Central memory CD4-positive, alpha-beta T cell (primary cell): ENCODE measurements at regions not wholly inside any gene's neighbourhood (a gene's known extent, or its start where the extent isn't known, plus 50 kb on each side); places are given as distances from the start of the nearest gene placed in this dataset.

ENCODE experiments used
- DNase-seq: peaks from one replicate; pipeline ENCODE4 v3.0.0; 2022

DNA sequence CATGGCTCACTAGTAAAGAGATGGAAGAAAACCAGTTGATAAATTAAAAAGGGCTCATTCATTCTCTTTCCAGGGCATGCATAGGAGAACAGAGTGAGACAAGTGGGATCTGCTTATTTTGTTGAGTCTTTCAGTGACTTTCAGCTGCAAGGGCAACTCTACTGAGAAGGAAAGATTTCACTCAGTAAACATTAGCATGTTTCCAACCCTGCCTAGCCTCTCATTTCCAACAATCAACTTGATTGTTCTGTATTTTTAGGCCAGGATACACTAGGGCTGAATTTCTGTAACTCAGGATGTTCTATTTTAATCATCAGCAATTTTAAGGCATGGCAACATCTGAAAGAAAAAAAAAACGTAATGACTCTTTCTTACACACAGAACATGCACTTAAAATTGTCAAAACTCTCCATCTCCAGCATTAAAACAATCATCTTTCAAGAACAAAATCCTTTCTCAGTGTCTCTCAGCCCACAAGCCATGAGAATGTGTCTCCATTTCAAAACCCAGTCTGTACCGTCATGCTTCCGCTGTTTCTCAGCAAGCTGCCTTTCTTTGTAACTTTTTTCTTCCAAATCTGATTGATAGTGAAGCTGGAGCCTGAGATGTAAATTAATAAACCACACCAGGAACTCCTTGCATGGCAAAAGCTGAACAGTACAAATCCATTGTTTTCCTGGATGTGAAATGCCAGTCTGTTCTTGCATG, 147.2 kb upstream of the KLF14 start:
- no peak for DNase-seq

GRCh38 chr7:130881799-130882141, 147.8 kb upstream of the KLF14 start:
- DNase-seq: no peak

- no peak for DNase-seq
These were observed 148.4 kb upstream of the KLF14 start for GRCh38 chr7:130882396-130882795.

GRCh38 chr7:130883928-130884327, 149.9 kb upstream of the KLF14 start:
- DNase-seq: no peak

- no peak for DNase-seq
These were observed 150.7 kb upstream of the KLF14 start for GRCh38 chr7:130884437-130885417.

DNA sequence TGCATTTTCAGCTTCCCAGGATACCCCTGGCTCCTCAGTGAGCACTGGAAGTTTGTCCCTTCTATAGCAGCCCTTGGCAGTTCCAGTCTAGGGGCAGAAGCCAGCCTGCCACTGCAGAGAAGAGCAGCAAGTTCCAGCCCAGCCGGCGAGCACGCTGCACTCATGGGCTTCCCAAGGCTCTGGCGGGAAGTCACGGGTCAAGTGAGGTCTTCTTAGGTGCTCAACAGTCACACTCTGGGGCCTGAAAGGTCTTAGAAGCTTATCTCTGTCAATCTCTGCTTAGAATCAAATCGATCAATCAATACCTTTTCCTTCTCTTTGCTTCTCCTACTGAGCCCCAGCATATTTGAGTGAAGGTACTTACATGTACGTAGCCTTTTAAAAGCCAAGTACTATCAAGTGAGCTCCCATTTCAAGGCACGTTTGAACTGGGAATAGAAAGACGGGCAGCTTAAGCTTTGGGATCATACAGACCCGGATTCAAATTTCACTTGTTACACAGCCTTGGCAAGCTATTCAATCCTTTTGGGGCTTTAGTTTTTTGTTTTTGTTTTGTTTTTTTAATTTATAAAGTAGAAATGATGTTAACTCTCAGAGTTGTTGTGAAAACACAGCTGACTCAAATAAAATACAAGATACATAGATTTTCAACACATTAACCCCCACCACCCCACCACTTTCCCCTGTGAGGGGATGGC, 152.6 kb upstream of the KLF14 start:
- DNase-seq: no peak

GRCh38 chr7:130887182-130887956, 153.4 kb upstream of the KLF14 start:
- no peak for DNase-seq

DNA sequence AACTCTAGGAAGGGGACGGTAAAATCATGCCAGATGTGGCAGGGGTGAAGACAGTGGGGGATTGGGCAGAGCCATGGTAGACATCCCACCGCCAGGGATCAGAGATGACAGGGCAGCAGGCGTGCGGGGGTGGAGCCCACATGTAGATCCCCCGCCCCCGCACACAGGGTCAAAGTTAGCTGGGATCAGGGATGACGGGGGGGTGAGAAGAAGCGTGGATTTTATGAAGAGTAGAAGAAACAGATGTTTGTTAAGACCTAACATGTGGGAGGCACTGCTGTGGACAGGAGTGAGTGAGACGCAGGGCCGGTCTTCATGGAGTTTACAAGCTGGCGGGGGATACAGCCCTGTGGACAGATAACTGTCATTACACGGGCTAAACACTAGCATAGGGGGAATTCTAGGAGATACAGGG, 154.0 kb upstream of the KLF14 start:
- no peak for DNase-seq

- no peak for DNase-seq
These were observed 154.5 kb upstream of the KLF14 start for GRCh38 chr7:130888468-130888867.

- no peak for DNase-seq
These were observed 156.4 kb upstream of the KLF14 start for GRCh38 chr7:130890176-130891020.

- DNase-seq: no peak
These were observed 157.5 kb upstream of the KLF14 start for GRCh38 chr7:130891254-130892094.

DNA sequence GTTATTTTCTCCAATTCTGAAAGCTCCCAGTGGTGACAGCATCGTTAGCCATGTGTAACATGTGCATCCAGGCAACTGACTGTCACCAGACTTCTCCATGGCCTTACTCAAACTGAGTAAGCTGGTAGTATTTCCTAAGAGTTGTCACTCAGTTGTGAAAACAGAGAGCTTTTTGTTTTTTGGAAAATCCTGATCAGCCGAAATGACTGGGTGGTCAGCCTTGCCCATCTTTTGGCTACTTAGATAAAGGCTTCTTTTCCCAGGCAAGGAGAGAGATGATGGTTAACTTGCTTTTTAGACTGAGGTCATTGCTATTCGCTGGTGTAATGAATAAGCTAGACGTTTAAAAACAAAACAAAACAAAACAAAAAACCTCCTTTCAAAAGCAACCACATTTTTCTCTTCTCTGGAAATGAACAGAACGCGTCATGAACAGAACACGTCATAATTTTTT, 159.5 kb upstream of the KLF14 start:
- peak; percentile 23 for DNase-seq

DNA sequence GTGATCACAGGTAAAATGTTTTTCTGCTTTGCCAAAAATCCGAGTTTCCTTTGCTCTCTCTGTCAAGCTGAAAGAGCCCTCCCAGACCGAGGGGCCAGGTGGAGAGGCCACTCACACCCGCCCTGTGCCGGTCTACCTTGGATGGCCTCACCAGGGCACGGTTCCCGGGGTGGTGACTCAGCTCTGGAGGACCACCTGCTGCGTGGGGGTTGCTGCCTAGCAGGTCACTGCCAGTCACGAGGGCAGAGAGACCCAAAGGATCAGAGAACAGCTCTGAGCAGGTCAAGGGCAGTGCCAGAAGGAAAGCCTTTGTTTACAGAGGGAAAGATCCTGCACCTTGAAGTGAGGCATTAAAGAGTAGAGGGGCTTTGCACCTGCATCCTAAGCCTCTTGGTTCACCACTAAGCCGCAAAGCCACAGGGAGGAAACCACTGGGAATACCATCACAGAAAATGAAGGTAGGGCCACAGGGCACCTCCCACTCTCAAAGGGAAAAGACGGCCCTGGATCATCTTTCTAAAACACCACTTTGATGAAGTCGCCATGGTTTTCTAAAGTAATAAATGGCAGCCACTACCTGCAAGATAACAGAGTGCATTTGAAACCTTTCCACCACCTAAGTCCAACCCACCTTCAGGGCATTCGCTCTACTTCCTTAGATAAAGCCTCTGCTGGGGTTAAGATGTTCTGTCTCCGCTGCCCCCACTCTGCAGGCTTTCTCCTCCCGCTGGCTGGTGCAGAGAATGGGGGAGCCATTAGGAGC, 160.3 kb upstream of the KLF14 start:
- no peak for DNase-seq

GRCh38 chr7:130894909-130895750, 161.1 kb upstream of the KLF14 start:
- DNase-seq: no peak

- no peak for DNase-seq
These were observed 162.3 kb upstream of the KLF14 start for GRCh38 chr7:130896051-130896881.

DNA sequence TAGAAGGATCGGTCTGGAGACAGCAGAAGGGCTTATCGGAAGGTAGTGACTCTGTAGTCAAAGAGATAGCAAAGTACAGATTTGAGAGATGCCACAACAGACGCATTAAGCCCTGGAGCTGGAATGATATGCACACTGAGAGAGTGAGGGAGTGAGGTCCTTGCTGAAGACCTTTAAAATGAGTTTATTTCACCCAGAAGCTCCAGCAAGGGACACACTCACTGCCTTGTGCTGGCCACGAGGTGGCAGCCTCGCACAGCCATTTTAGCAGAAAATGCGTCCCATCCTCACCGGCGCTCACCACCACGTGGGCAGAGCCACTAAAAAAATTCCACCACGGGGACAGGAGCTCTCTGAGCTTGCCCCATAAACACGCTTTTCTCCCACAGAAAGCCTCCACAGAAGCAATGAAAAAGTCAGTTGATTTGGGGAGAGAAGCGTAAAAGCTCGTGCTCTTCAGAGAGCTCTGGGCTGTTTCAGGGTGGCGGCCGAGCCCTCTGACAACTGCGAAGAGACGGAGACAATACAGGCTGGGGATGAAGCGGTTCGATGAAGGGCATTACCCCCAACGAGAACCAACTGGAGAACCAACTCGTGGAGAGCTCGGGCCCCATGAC, 163.0 kb upstream of the KLF14 start:
- peak; percentile 72 for DNase-seq
